NB4 (cell line): ENCODE measurements at regions not wholly inside any gene's neighbourhood (a gene's known extent, or its start where the extent isn't known, plus 50 kb on each side); places are given as distances from the start of the nearest gene placed in this dataset.

Experiments
- CTCF ChIP-seq: IDR thresholded peaks from one replicate; pipeline ENCODE4 v1.5.1; 2012; ENCODE audit warnings: low read depth, low read length
- MYC ChIP-seq: IDR thresholded peaks from 2 replicates; pipeline ENCODE4 v1.6.1; 2011; ENCODE audit warnings: low read depth, low read length
- POLR2A ChIP-seq: IDR thresholded peaks from 2 replicates; pipeline ENCODE4 v1.6.1; 2011; ENCODE audit warnings: mild to moderate bottlenecking; ENCODE audit not compliant: insufficient read length; ENCODE audit errors: extremely low read depth

- no peak for TF ChIP-seq POLR2A
- no peak for TF ChIP-seq CTCF
- TF ChIP-seq MYC, result no peak
These were observed 163.8 kb upstream of the RFX3 start for GRCh38 chr9:3689555-3689954.
